Tibial artery (tissue), 4 donors: ENCODE measurements at regions not wholly inside any gene's neighbourhood (a gene's known extent, or its start where the extent isn't known, plus 50 kb on each side); places are given as distances from the start of the nearest gene placed in this dataset.

Experiments used
- DNase-seq, 2 donors: peaks; one replicate each; pipeline ENCODE4 v3.0.0-alpha.2; 2019
- H3K27ac ChIP-seq, 2 donors: fragments of 200-600 bp; sonication (generic) in 1 of 2; 1 replicate in 1 of 2; 2 replicates in 1 of 2; pipeline ENCODE4 v1.5.1; 2018 to 2019; ENCODE audit warnings: mild to moderate bottlenecking in 1 of 2
- H3K27me3 ChIP-seq, 2 donors: fragments of 200-600 bp; sonication (generic) in 1 of 2; one replicate each; pipeline versions ENCODE4 v1.5.1 to v1.6.0; 2016 to 2019
- H3K36me3 ChIP-seq, 3 donors: fragments of 200-600 bp; sonication (generic) in 2 of 3; one replicate each; pipeline ENCODE4 v1.5.1; 2016 to 2019; ENCODE audit warnings: mild to moderate bottlenecking in 2 of 3
- H3K4me1 ChIP-seq, 4 donors: fragments of 200-600 bp; sonication (generic) in 2 of 4; 1 replicate in 3 of 4; 2 replicates in 1 of 4; pipeline ENCODE4 v1.5.1; 2016 to 2019
- H3K4me3 ChIP-seq, 2 donors: fragments of 200-600 bp; sonication (generic) in 1 of 2; 1 replicate in 1 of 2; 2 replicates in 1 of 2; pipeline ENCODE4 v1.5.1; 2018 to 2019; ENCODE audit warnings: mild to moderate bottlenecking in 2 of 2
- H3K9me3 ChIP-seq, 3 donors: fragments of 200-600 bp; sonication (generic) in 1 of 3; one replicate each; pipeline ENCODE4 v1.5.1; 2016 to 2019
- intact Hi-C: fragments of 100-400 bp; cut with DNase I; formaldehyde crosslinking; loops from one replicate; pipeline ENCODE4 v1.15.0; 2023; ENCODE audit warnings: low total_unique reads
- TF ChIP-seq, protein P1 (sequence below), 2 experiments: fragments of 200-600 bp in 1 of 2; fragments of 450-650 bp in 1 of 2; IDR thresholded peaks; one replicate each; pipeline ENCODE4 v1.5.1; 2017 to 2019; ENCODE audit warnings: antibody characterized with exemption in 2 of 2, mild to moderate bottlenecking in 1 of 2, moderate library complexity in 1 of 2

DNA sequence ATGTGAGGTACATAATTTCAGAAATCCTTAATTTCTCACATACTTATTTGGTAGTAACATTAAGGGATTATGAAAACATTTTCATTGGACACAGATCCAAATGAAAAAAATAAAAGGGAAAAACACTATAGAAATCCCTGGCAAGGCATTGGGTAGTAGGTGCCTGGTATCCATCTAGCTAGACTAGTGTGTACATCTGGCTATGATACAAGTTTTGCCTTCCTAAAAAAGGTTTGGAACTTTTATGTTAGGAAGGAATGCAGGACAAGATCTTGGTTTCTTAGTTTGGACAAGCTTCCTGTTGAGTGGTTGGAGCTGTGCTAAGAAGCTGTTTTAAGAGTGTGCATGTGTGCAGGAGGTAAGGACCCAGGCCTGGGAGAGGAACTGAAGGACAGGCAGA, 252.3 kb upstream of the GLI3 start:
- H3K27ac ChIP-seq = no peak overlapping the region

DNA sequence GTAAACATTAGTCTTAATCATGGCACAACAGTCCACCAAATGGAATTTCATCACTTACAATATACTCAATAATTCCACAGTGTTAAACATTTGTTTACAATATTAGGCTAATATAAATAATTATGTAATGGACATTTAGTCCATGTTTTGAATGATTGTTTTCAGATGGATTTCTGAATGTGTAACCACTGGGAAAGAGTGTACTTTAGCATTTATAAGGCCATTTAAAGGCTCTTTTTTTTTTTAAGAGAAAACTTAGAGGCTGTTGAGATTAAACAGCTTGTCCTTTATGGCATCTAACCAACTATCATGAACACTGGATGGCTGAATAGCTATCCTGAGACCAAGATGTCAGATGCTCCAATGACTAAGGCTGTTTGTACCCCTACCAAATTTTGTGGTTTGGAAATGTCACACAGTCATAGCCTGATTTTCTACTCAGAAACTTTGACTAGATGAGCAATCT, 248.3 kb upstream of the GLI3 start:
- TF ChIP-seq, protein P1, sequence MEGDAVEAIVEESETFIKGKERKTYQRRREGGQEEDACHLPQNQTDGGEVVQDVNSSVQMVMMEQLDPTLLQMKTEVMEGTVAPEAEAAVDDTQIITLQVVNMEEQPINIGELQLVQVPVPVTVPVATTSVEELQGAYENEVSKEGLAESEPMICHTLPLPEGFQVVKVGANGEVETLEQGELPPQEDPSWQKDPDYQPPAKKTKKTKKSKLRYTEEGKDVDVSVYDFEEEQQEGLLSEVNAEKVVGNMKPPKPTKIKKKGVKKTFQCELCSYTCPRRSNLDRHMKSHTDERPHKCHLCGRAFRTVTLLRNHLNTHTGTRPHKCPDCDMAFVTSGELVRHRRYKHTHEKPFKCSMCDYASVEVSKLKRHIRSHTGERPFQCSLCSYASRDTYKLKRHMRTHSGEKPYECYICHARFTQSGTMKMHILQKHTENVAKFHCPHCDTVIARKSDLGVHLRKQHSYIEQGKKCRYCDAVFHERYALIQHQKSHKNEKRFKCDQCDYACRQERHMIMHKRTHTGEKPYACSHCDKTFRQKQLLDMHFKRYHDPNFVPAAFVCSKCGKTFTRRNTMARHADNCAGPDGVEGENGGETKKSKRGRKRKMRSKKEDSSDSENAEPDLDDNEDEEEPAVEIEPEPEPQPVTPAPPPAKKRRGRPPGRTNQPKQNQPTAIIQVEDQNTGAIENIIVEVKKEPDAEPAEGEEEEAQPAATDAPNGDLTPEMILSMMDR (IDR thresholded peaks at IDR 0.05) = no peak
- intact Hi-C loops = no loop called here
- H3K4me1 ChIP-seq = no peaks in the 10 kb centered on the region
- no peak for DNase-seq
- no peaks in the 10 kb centered on the region for H3K9me3 ChIP-seq
- no peaks in the 10 kb centered on the region for H3K36me3 ChIP-seq
- H3K27ac ChIP-seq = no peak overlapping the region
- no peaks in the 10 kb centered on the region for H3K27me3 ChIP-seq
- H3K4me3 ChIP-seq = no peak overlapping the region

More for the DNA sequence above, 252.3 kb upstream of the GLI3 start:
- Histone ChIP-seq H3K36me3 (no peaks in the 10 kb centered on the region), H3K4me1 (peaks cover 0 to 14% (median 6%) of the 10 kb centered on the region in 4 donors), H3K9me3 (no peaks in the 10 kb centered on the region), H3K27me3 (no peaks in the 10 kb centered on the region), H3K4me3 (no peak overlapping the region)
- TF ChIP-seq, protein P1 (IDR thresholded peaks at IDR 0.05) = no peak
- intact Hi-C loops = no loop called here
- DNase-seq = no peak

DNA sequence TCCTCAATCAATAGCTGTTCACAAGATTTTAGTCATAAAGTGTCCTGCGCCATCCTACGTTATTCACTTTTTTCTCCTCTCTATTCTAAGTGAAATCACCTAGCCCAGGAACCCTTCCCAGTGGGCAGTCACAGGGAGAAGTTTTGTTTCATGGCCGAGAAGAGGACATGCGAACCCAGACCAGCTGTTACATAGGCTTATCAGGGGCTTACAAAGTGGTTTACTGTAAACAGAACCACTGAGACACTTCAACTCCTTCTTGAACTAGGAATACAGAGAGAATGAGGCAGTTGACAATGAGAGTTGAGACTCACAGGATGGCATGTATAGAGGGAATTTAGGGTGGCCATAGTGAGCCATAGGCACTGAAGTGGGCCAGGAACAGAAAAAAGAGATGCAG, 246.9 kb upstream of the GLI3 start:
- Histone ChIP-seq H3K4me3 (no peak overlapping the region), H3K27me3 (no peaks in the 10 kb centered on the region), H3K27ac (no peak overlapping the region), H3K9me3 (no peaks in the 10 kb centered on the region), H3K36me3 (no peaks in the 10 kb centered on the region), H3K4me1 (no peaks in the 10 kb centered on the region)
- no peak for DNase-seq
- TF ChIP-seq, protein P1 (IDR thresholded peaks at IDR 0.05) = no peak
- intact Hi-C loops = no loop called here

DNA sequence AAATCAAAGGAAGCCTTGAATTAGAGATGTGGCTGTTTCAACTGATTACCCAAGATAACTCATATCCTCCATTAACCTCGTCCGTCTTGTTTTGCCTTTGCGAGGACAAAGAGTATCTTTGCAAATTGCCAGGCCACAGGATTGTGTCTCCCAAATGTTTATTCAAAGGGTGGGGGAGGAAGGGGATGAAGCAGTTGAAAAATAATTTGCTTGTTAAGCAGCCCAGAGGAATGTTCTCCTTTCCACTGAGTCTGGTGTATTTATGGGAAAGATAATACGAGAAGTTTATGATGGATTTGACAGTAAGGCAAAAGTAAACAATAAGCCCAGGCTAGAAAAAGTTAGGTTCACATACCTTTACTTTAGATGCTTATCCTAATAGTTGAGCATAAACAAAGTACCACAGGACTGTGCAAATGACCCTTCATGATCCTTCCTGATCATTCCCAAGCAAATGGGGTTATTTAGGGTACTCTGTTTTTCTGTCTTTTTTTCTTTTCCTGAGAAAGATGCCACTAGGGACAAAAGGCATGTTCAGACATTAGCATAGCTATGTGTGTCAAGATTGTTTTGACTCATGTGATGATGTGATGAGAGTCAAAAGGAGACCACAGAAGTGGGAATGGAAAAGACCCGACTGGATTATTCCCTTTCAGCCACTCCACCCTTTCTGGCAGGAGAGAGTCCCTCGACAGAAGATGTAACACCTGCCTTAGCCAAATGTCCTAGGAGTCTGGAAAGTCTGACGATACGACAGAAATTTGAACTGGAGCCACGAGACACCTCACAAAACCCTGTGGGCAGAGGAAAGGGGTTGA, 243.0 kb upstream of the GLI3 start:
- TF ChIP-seq, protein P1 (IDR thresholded peaks at IDR 0.05) = no peak
- Histone ChIP-seq H3K27ac (no peak overlapping the region), H3K36me3 (no peaks in the 10 kb centered on the region), H3K4me1 (no peaks in the 10 kb centered on the region), H3K4me3 (no peak overlapping the region), H3K9me3 (no peaks in the 10 kb centered on the region), H3K27me3 (no peaks in the 10 kb centered on the region)
- no peak for DNase-seq
- intact Hi-C loops = no loop called here

DNA sequence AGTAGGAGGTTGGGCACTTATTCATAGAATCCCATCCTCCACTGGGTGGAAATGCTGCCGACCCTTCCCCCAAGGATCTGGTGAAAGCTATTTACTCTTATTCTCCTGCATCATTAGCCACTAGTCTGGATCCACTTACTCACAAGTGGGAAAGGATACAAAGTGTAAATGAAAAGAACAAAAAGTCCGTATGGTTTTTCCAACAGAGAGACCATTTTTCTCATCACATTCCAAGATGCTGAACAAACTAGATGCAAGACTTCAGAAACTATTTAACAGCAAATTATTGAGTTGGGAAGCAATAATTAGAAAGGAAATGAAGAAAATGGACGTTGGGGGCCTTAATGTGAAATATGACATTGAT, 242.4 kb upstream of the GLI3 start:
- H3K4me3 ChIP-seq = no peak overlapping the region
- no peaks in the 10 kb centered on the region for H3K9me3 ChIP-seq
- intact Hi-C loops = no loop called here
- H3K36me3 ChIP-seq = no peaks in the 10 kb centered on the region
- no peaks in the 10 kb centered on the region for H3K4me1 ChIP-seq
- no peaks in the 10 kb centered on the region for H3K27me3 ChIP-seq
- DNase-seq = no peak
- TF ChIP-seq, protein P1 (IDR thresholded peaks at IDR 0.05) = no peak
- H3K27ac ChIP-seq = no peak overlapping the region
